Transverse colon (tissue), 3 donors: ENCODE measurements at regions not wholly inside any gene's neighbourhood (a gene's known extent, or its start where the extent isn't known, plus 50 kb on each side); places are given as distances from the start of the nearest gene placed in this dataset.

Source experiments
- POLR2A ChIP-seq: fragments of 450-650 bp; IDR thresholded peaks from one replicate; pipeline ENCODE4 v1.6.1; 2016; ENCODE audit warnings: antibody characterized with exemption, mild to moderate bottlenecking, moderate library complexity
- TF ChIP-seq, protein P1 (sequence below), 5 experiments: fragments of 200-600 bp in 3 of 5; fragments of 450-650 bp in 2 of 5; sonication (generic) in 3 of 5; IDR thresholded peaks; 1 replicate in 2 of 5; 2 replicates in 3 of 5; pipeline ENCODE4 v1.5.1; 2016 to 2017; ENCODE audit warnings: antibody characterized with exemption in 5 of 5, inconsistent platforms in 3 of 5, mild to moderate bottlenecking in 2 of 5, moderate library complexity in 1 of 5

DNA sequence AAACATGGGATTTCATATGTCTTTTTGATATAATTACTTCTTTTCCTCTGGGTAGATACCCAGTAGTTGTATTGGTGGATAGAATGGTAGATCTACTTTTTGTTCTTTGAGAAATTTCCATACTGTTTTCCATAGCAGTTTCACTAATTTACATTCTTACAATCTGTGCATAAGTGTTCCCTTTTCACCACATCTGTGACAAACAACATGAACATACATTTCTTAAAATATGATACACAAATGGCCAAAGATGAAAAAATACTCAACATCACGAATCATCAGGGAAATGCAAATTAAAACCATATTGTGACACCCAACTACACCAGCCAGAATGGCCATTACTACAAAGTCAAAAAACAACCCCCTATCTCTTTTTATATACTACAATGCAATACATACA lies 1778.5 kb upstream of the ACO1 start:
- TF ChIP-seq POLR2A, result no peak
- TF ChIP-seq, protein P1, sequence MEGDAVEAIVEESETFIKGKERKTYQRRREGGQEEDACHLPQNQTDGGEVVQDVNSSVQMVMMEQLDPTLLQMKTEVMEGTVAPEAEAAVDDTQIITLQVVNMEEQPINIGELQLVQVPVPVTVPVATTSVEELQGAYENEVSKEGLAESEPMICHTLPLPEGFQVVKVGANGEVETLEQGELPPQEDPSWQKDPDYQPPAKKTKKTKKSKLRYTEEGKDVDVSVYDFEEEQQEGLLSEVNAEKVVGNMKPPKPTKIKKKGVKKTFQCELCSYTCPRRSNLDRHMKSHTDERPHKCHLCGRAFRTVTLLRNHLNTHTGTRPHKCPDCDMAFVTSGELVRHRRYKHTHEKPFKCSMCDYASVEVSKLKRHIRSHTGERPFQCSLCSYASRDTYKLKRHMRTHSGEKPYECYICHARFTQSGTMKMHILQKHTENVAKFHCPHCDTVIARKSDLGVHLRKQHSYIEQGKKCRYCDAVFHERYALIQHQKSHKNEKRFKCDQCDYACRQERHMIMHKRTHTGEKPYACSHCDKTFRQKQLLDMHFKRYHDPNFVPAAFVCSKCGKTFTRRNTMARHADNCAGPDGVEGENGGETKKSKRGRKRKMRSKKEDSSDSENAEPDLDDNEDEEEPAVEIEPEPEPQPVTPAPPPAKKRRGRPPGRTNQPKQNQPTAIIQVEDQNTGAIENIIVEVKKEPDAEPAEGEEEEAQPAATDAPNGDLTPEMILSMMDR (IDR thresholded peaks at IDR 0.05), result no peak
